SK-N-SH (cell line): ENCODE measurements at regions not wholly inside any gene's neighbourhood (a gene's known extent, or its start where the extent isn't known, plus 50 kb on each side); places are given as distances from the start of the nearest gene placed in this dataset.

Experiments used
- CTCF ChIP-seq: fragments of 200-600 bp; sonication (generic); IDR thresholded peaks from 2 replicates; pipeline ENCODE4 v1.6.1; 2017; ENCODE audit warnings: antibody characterized with exemption, mild to moderate bottlenecking, moderate library complexity
- EZH2phosphoT487 ChIP-seq: fragments of 200-600 bp; sonication (generic); IDR thresholded peaks from 2 replicates; pipeline ENCODE4 v1.6.1; 2017; ENCODE audit warnings: low read depth, mixed run types, mild to moderate bottlenecking, antibody characterized with exemption, moderate library complexity, borderline replicate concordance

DNA sequence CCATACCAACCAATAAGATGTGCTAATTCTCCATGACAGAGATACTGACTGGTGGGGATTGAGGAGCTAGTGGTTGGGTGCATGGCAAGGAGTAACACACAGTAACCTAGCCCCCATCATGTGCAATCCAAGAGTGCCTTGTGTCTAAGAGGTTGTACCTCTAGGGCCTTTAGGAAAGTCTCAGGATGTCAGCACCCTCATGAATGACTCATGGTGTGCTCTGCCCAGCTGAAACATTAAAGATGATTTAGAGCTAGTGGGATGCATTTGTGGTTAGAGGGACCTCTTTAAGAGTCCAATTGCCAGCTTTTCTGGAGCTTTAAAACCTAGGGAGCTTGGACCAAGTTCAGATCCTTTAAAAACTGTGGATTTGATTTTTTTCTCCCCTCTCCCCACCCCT, 181.1 kb downstream of the HERPUD2 start:
- TF ChIP-seq EZH2phosphoT487 (no peak), CTCF (no peak)
